ENCODE measurements at regions not wholly inside any gene's neighbourhood (a gene's known extent, or its start where the extent isn't known, plus 50 kb on each side); places are given as distances from the start of the nearest gene placed in this dataset.

GRCh38 chr10:23534326-23534725 lies 95.5 kb downstream of the OTUD1 start:
- no peak for TF ChIP-seq EZH2 (IDR thresholded peaks at IDR 0.05; ENCODE audit: low read length, missing control alignments)
- TF ChIP-seq CTCF (conservative IDR thresholded peaks at IDR 0.05 in 1 of 2, IDR thresholded peaks at IDR 0.05 in 1 of 2; ENCODE audit: low read depth in 1 of 2, low read length in 2 of 2) = no peak
